HepG2 (cell line): ENCODE measurements at regions not wholly inside any gene's neighbourhood (a gene's known extent, or its start where the extent isn't known, plus 50 kb on each side); places are given as distances from the start of the nearest gene placed in this dataset.

Experiments
- ATAC-seq: fragments of 200-7000 bp; cut with Tn5 transposase; 3 replicates; pipeline ENCODE4 v1.9.1; 2020; ENCODE audit warnings: mild to moderate bottlenecking, moderate library complexity
- BruUV-seq: library from RNA; stranded (reverse); fragments of 400-500 nt; replicated peaks from 2 replicates; lab custom pipeline; 2021; lab: Mats Ljungman, UMichigan
- CTCF ChIA-PET: fragments of 300-600 bp; formaldehyde crosslinking; extraction: SDS; loops from one replicate; lab custom pipeline; 2021; ENCODE audit warnings: low total read pairs, inconsistent platforms, low intra/inter-chr PET ratio; lab: Yijun Ruan, JAX
- POLR2A ChIA-PET: fragments of 350-600 bp; sonication (Branson Sonifier 250); formaldehyde crosslinking; loops from one replicate; lab custom pipeline; 2020; ENCODE audit warnings: antibody characterized with exemption, inconsistent platforms; lab: Yijun Ruan, JAX
- DNase-seq: peaks from one replicate; pipeline ENCODE4 v3.0.0-alpha.2; 2015; ENCODE audit warnings: low spot score
- FAIRE-seq: peaks from 3 replicates; lab custom pipeline; 2011; peaks lifted over from hg19 to GRCh38; lab: Jason Lieb, UNC
- H2AFZ ChIP-seq: one replicate; pipeline ENCODE4 v1.6.1; 2011; ENCODE audit warnings: low read length, inconsistent platforms
- H3K27ac ChIP-seq: fragments of 300-600 bp; 3 replicates; pipeline ENCODE4 v1.8.0; 2011; ENCODE audit warnings: mixed run types, mild to moderate bottlenecking, mixed read lengths, low read length, inconsistent platforms; ENCODE audit not compliant: insufficient read depth; ENCODE audit errors: extremely low read length
- H3K27me3 ChIP-seq, 2 experiments: fragments of 200-600 bp in 1 of 2; 2 replicates in 1 of 2; 3 replicates in 1 of 2; pipeline versions ENCODE4 v1.6.0 to v1.8.0; 2011; ENCODE audit warnings: low read length in 2 of 2, mild to moderate bottlenecking in 2 of 2, moderate library complexity in 2 of 2, inconsistent platforms in 1 of 2; ENCODE audit not compliant: insufficient read depth in 2 of 2, control insufficient read depth in 1 of 2
- H3K36me3 ChIP-seq, 2 experiments: fragments of 200-600 bp in 1 of 2; replicated peaks in 1 of 2; 2 replicates in 1 of 2; 3 replicates in 1 of 2; pipeline versions ENCODE4 v1.5.1 to v1.8.0; 2011; ENCODE audit warnings: low read length in 2 of 2, inconsistent platforms in 1 of 2; ENCODE audit not compliant: insufficient read depth in 2 of 2, control insufficient read depth in 1 of 2
- H3K4me1 ChIP-seq: 2 replicates; pipeline ENCODE4 v1.5.1; 2012; ENCODE audit warnings: low read length, inconsistent platforms; ENCODE audit not compliant: insufficient read depth
- H3K4me2 ChIP-seq: 2 replicates; pipeline ENCODE4 v1.6.0; 2011; ENCODE audit warnings: low read depth, low read length, inconsistent platforms
- H3K4me3 ChIP-seq, 3 experiments: fragments of 200-600 bp in 1 of 3; sonication (generic), shearing (Covaris generic) in 1 of 3; replicated peaks in 1 of 3; 2 replicates each; pipeline ENCODE4 v1.5.1; 2011 to 2016; ENCODE audit warnings: low read length in 3 of 3, inconsistent platforms in 2 of 3, low read depth in 2 of 3, mild to moderate bottlenecking in 2 of 3, control low read depth in 1 of 3, mixed read lengths in 1 of 3; ENCODE audit not compliant: insufficient read depth in 1 of 3
- H3K79me2 ChIP-seq: one replicate; pipeline ENCODE4 v1.6.1; 2011; ENCODE audit warnings: low read length, inconsistent platforms; ENCODE audit not compliant: insufficient read depth
- H3K9ac ChIP-seq: 2 replicates; pipeline ENCODE4 v1.6.0; 2011; ENCODE audit warnings: mild to moderate bottlenecking, low read depth, low read length, inconsistent platforms; ENCODE audit not compliant: insufficient read depth
- H3K9me3 ChIP-seq: 2 replicates; pipeline ENCODE4 v1.5.1; 2012; ENCODE audit warnings: mild to moderate bottlenecking, low read length
- H4K20me1 ChIP-seq: 2 replicates; pipeline ENCODE4 v1.6.0; 2011; ENCODE audit warnings: inconsistent platforms, mild to moderate bottlenecking, low read length, moderate library complexity; ENCODE audit not compliant: insufficient read depth
- FOXC1 ChIP-seq: sonication (generic); formaldehyde crosslinking; IDR thresholded peaks from 2 replicates; pipeline ENCODE4 v1.8.0; 2022; ENCODE audit warnings: mild to moderate bottlenecking, missing genetic modification reagents, borderline replicate concordance
- HOXA7 ChIP-seq: sonication (generic); formaldehyde crosslinking; IDR thresholded peaks from 2 replicates; pipeline ENCODE4 v1.8.1; 2022; ENCODE audit warnings: mild to moderate bottlenecking, missing genetic modification reagents, moderate library complexity
- KDM1A ChIP-seq: IDR thresholded peaks from 2 replicates; pipeline ENCODE4 v1.6.1; 2016; ENCODE audit warnings: missing compliant biosample characterization
- SALL1 ChIP-seq: sonication (generic); formaldehyde crosslinking; IDR thresholded peaks from 2 replicates; pipeline ENCODE4 v1.8.0; 2022; ENCODE audit warnings: mild to moderate bottlenecking, missing genetic modification reagents
- SNAPC4 ChIP-seq: sonication (generic); formaldehyde crosslinking; IDR thresholded peaks from 2 replicates; pipeline ENCODE4 v1.4.0; 2020; ENCODE audit warnings: mild to moderate bottlenecking, missing genetic modification reagents
- TAF1 ChIP-seq: sonication (generic); formaldehyde crosslinking; IDR thresholded peaks from 2 replicates; pipeline ENCODE4 v1.4.0; 2020; ENCODE audit warnings: missing genetic modification reagents
- ZNF18 ChIP-seq: sonication (generic); formaldehyde crosslinking; IDR thresholded peaks from 2 replicates; pipeline ENCODE4 v1.8.0; 2022; ENCODE audit warnings: mild to moderate bottlenecking, missing genetic modification reagents; ENCODE audit not compliant: insufficient replicate concordance
- ZNF275 ChIP-seq: sonication (generic); formaldehyde crosslinking; IDR thresholded peaks from 2 replicates; pipeline ENCODE4 v1.8.0; 2022; ENCODE audit warnings: missing genetic modification reagents, mild to moderate bottlenecking, inconsistent platforms, borderline replicate concordance
- ZNF446 ChIP-seq: sonication (generic); formaldehyde crosslinking; IDR thresholded peaks from 2 replicates; pipeline ENCODE4 v1.5.0; 2020; ENCODE audit warnings: mild to moderate bottlenecking, missing genetic modification reagents
- ZNF749 ChIP-seq: sonication (generic); formaldehyde crosslinking; IDR thresholded peaks from 2 replicates; pipeline ENCODE4 v1.8.0; 2022; ENCODE audit warnings: mild to moderate bottlenecking, missing genetic modification reagents, moderate library complexity, borderline replicate concordance
- WGBS: methylation state at CpG from one replicate; pipeline ENCODE4 v1.1.6; 2017; ENCODE audit warnings: low lambda C conversion rate; 5-methylcytosine and 5-hydroxymethylcytosine counted together
- in situ Hi-C: cut with HindIII; loops from 2 replicates; pipeline ENCODE4 v1.10.0; 2017; ENCODE audit warnings: low pct_unique_long_range_greater_than_20kb; ENCODE audit not compliant: extremely low pct_ligation_motif_present
- intact Hi-C: fragments of 100-400 bp; cut with micrococcal nuclease; formaldehyde crosslinking; loops from one replicate; pipeline ENCODE4 v1.10.0; 2022; ENCODE audit not compliant: unreplicated experiment

- TF ChIP-seq FOXC1 (CRISPR knock-in tag) (no peak), ZNF18 (no peak), ZNF275 (CRISPR knock-in tag) (no peak)
- TF ChIP-seq, all 625 proteins: peak for 0
Measured at GRCh38 chr10:76645341-76645740, 992.3 kb downstream of the KCNMA1 start (continued).

- peaks cover 2 to 5% of the 10 kb centered on the region in 2 experiments; a peak in 2 of 5 replicates for H3K27me3 ChIP-seq
- no TSS peak for BruUV-seq
- no peak for DNase-seq
- H2AFZ ChIP-seq = no peak overlapping the region
- no peak overlapping the region for H3K27ac ChIP-seq
- no peaks in the 10 kb centered on the region for H3K4me1 ChIP-seq
- no peak for ATAC-seq
- no peak for FAIRE-seq
- H3K4me3 ChIP-seq = no peak overlapping the region
- H3K36me3 ChIP-seq = no peaks in the 10 kb centered on the region
- 45% methylated on average over 2 of the region's 2 CpGs for WGBS
- no peak overlapping the region for H3K4me2 ChIP-seq
- in situ Hi-C loops = no loop called here
- no peaks in the 10 kb centered on the region for H3K9me3 ChIP-seq
- H4K20me1 ChIP-seq = no peaks in the 10 kb centered on the region
- intact Hi-C loops = no loop called here
- H3K79me2 ChIP-seq = no peaks in the 10 kb centered on the region
- H3K9ac ChIP-seq = no peak overlapping the region
- CTCF ChIA-PET = no interaction called here
- POLR2A ChIA-PET = no interaction called here
- TF ChIP-seq HOXA7 (CRISPR knock-in tag) = no peak
- no peak for TF ChIP-seq ZNF446 (CRISPR knock-in tag)
- TF ChIP-seq SNAPC4 = no peak
- TF ChIP-seq TAF1 (CRISPR knock-in tag) = no peak
- TF ChIP-seq SALL1 = no peak
- TF ChIP-seq ZNF749 (CRISPR knock-in tag) = no peak
- no peak for TF ChIP-seq KDM1A (CRISPR knock-in tag)
Measured at GRCh38 chr10:76644476-76644875, 993.1 kb downstream of the KCNMA1 start.
